ENCODE measurements at regions not wholly inside any gene's neighbourhood (a gene's known extent, or its start where the extent isn't known, plus 50 kb on each side); places are given as distances from the start of the nearest gene placed in this dataset.

DNA sequence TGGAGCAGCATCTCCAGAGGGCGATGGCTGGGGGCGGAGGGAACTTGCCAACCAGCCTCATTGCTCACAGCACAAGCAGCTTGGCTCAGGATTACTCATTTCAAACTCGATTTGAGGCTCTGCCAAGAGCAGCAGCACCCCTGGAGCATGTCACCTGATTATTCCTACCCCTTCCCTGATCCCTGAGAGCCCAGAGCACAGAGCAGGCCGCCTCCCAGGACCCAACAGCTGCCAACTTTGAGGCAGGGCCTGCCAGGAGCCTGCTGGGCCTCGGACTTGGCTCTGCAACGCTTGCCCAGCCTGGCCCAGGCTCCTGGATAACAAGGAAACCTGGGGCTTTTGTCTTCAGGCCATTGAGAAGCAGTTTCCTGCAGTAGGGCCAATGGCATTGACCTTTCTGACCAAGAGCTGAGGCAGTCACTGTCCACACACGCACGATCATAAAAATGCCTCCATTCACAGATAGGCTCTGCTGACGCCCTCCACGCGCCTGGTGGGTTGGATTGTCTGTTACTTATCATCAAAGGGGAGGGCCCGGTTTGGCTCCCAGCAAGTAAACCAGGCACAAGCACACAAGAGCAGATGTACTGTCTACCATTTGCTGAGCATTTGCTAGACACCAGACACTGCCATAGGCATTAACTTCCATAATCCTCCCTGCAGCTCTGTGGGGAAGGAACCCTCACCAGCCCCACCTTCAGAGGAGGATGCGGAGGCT lies 406.6 kb upstream of the EEF2KMT start:
- DNase-seq (ENCODE audit: low read depth in 4 of 4, low spot score in 2 of 4) = no peak

DNA sequence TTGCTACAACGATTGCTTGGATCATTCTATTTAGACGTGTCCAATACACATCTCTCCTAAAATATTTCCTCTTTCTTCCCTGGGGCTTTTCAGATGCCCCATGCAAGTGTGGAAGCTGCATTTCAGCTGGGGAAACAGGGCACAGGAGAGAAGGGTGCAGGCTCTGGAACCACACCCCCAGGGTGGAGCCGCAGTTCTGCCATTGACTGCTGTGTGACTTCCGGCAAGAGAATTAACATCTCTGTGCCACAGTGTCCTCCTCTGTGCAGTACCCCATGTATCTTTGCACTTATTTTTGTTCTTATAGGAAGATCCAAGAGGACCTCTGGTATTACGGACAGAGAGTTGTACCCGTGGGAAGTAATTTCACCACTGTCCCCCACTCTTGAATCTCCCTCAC lies 405.3 kb upstream of the EEF2KMT start:
- no peak for DNase-seq (ENCODE audit: low read depth in 4 of 4, low spot score in 2 of 4)

GRCh38 chr16:5502467-5502869 lies 404.9 kb upstream of the EEF2KMT start:
- no peak for DNase-seq (ENCODE audit: low read depth in 4 of 4, low spot score in 2 of 4)

- no peak for DNase-seq (ENCODE audit: low read depth in 4 of 4, low spot score in 2 of 4)
Measured at GRCh38 chr16:5500526-5500925, 402.9 kb upstream of the EEF2KMT start.

- no peak for DNase-seq (ENCODE audit: low read depth in 4 of 4, low spot score in 2 of 4)
Measured at GRCh38 chr16:5498562-5498961, 401.0 kb upstream of the EEF2KMT start.

- DNase-seq (ENCODE audit: low read depth in 4 of 4, low spot score in 2 of 4) = no peak
Measured at GRCh38 chr16:5496013-5496412, 398.4 kb upstream of the EEF2KMT start.

DNA sequence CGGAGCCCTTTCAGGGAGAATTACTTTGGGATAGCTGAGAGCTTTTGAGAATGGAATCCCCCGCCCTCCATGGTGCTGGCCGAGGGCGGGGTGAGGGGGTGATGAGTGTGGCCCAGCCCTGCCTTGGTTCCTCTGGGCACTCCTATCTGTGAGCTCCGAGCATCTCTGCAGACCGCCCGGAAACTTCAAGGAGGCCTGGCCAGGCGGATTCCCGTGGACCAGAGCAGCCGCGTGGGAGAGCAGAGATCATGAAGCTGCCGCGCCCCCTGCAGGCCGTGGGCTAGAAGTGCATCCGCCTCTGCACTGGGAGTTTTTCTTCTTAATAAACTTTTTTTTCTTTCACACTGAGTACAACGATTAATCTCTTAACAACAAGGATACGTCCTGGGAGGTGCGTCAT lies 392.9 kb upstream of the EEF2KMT start:
- DNase-seq (ENCODE audit: low read depth in 4 of 4, low spot score in 2 of 4) = peak in 2 of 4 donors; percentile 9 to 27

GRCh38 chr16:5488581-5488980 lies 391.0 kb upstream of the EEF2KMT start:
- DNase-seq (ENCODE audit: low read depth in 4 of 4, low spot score in 2 of 4) = no peak

- DNase-seq (ENCODE audit: low read depth in 4 of 4, low spot score in 2 of 4) = no peak
Measured at GRCh38 chr16:5487728-5488127, 390.1 kb upstream of the EEF2KMT start.

DNA sequence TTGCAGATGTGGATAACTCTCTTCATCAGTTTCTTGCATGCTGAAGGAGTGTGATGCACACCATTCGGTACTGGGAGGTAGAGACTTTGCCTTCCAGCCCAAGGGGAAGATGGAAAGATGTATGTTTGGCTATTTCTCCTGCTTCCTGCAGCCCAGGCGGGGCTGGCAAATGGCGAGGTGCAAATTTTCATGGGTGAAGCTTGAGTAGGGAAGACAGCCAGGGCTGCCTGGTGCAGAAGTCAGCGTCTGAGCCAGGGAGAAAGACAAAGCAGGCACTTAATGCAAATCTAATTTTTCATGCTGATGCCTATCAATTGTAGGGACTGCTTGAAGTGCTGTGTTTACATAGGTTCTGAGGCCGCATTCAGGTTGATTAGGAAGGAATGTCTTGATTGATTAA lies 384.7 kb upstream of the EEF2KMT start:
- no peak for DNase-seq (ENCODE audit: low read depth in 4 of 4, low spot score in 2 of 4)

DNA sequence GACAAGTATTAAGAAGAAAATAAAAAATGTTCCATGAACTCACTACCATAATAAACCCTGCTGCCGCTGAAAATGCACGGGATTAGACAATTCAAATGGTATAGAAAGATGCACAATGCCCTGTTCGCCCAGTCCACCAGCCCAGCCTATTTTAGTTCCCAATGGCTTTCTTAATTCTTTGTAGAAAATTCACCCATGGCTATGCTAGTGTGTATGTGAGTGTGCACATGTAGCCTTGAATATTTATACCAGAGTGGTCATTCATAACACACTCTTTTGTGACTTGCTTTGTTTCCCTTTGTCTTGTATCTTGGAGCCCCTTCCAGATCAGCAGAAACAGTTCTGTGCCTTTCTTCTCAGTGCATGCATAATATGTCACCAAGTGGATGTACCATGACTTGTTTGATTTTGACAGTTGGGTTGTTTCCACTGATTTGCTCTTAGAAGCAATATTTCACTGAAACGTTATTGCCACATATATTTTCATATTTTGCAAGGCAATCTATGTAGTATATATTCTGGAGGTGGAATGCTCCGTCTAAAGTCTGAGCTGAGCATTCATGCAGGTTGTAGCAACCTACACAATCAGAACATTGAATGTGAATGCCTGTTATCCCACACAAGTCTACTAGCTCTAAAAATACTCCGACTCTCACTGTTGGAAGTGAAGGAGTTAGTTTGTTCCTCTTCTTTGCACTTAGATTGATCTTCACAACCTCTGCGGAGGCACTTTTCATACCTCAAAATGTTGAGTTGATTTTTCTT lies 383.0 kb upstream of the EEF2KMT start:
- no peak for DNase-seq (ENCODE audit: low read depth in 4 of 4, low spot score in 2 of 4)

GRCh38 chr16:5479926-5480325 lies 382.3 kb upstream of the EEF2KMT start:
- DNase-seq (ENCODE audit: low read depth in 4 of 4, low spot score in 2 of 4) = no peak

DNA sequence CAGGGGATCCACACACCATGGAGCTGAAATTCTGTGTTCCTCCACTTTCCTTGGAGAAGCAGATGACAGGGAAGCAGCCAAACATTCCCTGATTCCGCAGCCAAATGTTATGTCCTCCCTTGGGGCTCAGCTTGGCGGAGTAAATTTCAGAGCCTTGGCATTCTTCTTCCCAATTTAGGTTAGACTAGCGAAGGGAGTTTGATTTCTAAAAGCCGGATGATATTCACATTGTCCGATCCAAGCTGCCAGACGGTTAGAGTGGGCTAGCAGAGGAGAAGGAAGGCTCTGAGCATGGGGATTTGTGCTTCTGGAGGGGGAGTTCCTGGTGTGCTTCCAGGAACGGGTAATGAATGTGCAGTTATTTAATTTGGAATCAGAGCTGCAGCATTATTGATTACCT lies 380.4 kb upstream of the EEF2KMT start:
- DNase-seq (ENCODE audit: low read depth in 4 of 4, low spot score in 2 of 4) = no peak

- no peak for DNase-seq (ENCODE audit: low read depth in 4 of 4, low spot score in 2 of 4)
Measured at GRCh38 chr16:5477251-5477650, 379.7 kb upstream of the EEF2KMT start.

DNA sequence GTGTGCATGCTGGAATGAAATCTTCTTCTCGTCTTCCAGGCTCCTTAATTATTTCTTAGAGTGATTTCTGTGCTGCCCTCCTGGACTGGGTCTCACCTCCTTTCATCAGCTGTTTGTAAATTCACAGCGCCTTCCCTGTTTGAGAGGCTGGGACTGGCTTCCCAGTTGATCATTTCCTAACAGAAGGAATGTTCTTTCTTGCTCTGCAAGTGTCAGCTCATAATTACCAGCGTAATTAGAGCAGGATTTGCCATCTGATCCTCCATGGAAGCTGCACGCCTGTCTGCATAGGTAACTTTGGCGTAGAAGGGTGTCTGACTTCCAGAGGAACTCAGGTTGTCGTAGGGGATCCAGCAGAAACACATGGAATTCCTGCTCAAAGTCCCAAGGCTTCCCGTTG lies 375.0 kb upstream of the EEF2KMT start:
- DNase-seq (ENCODE audit: low read depth in 4 of 4, low spot score in 2 of 4) = no peak

- no peak for DNase-seq (ENCODE audit: low read depth in 4 of 4, low spot score in 2 of 4)
Measured at GRCh38 chr16:5468488-5468887, 370.9 kb upstream of the EEF2KMT start.

- no peak for DNase-seq (ENCODE audit: low read depth in 4 of 4, low spot score in 2 of 4)
Measured at GRCh38 chr16:5467552-5467951, 370.0 kb upstream of the EEF2KMT start.

- DNase-seq (ENCODE audit: low read depth in 4 of 4, low spot score in 2 of 4) = no peak
Measured at GRCh38 chr16:5466551-5466950, 369.0 kb upstream of the EEF2KMT start.

DNA sequence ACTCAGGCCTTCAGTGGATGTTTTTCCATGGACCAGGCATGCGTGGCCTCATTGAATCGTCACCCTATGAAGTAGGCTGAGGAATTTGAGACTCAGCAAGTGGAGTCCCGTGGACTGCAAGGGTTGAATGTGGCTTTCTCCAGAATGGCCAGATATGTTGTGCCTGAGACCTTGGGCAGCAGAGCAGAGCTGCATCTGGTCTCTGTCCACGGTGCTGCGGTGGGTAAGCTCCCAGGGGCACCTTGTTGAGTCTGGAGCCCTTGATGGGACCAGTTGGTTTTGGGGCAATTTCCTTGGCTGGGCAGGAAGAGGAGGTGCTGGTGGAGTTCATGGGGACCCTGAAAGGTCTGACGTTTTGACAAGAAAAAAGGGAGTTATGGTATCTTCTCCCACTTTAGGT lies 368.1 kb upstream of the EEF2KMT start:
- DNase-seq (ENCODE audit: low read depth in 4 of 4, low spot score in 2 of 4) = no peak

DNA sequence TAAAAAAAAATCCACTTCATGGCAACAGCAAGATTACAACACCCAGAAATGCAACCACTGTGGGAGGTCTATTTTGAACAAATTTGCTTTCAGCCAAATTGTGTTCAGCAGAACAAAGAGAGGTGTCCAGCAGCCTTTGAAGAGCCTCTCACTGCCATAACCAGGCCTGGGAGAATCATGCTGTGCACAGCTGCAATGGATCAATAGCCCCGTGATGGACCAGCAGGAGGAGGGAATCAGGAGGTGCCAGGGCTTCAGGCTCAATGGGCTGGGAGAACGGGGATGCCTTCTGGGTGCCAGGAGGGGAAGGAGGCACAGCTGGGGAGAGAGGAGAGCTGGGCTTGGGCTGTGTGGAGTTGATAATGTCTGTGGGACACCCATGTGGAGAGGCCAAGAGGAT lies 366.2 kb upstream of the EEF2KMT start:
- DNase-seq (ENCODE audit: low read depth in 4 of 4, low spot score in 2 of 4) = no peak

DNA sequence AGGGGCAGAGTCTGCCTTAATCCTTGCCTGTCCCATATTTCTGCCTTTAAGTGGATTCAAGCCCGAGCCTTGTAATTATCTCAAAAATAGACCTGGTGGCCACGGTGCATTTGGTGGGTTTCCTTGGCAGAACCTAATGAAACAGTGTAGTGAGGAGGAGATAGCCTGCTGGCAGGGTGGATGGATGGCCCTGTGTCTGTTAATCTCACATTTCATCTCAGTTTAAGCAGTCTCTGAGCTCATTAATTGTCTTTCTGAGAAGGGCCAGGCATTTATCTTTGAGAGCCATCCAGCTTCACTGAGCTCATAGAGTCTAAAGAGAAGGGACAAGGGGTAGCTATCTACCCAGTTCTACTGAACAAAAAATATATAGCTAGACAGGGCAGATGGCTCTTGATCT lies 364.0 kb upstream of the EEF2KMT start:
- no peak for DNase-seq (ENCODE audit: low read depth in 4 of 4, low spot score in 2 of 4)

DNA sequence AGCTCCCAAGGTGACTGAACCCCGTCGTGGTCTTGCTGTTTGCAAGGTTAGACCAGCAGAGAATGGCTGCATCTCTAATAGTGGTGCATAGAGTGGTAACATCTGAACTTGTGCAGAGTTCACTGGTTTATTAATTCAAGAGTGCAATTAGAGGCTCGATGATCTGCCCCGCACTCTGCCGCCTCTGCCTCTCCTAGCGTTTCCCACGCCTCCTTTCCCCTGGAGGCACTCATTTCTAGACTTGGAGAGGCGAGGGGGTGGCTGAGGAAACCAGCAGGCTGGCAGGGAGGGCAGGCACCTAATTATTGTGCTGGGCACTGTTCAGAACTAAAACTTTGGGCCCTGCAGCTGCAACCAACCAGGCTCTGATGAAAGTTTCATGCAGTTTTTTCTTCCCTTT lies 363.5 kb upstream of the EEF2KMT start:
- DNase-seq (ENCODE audit: low read depth in 4 of 4, low spot score in 2 of 4) = no peak

Data from left renal cortex interstitium (tissue), 4 donors.